Duodenal mucosa (tissue), 2 donors: ENCODE measurements at regions not wholly inside any gene's neighbourhood (a gene's known extent, or its start where the extent isn't known, plus 50 kb on each side); places are given as distances from the start of the nearest gene placed in this dataset.
"Not testable (repeated sequence)": the region's sequence is repeated elsewhere in the genome, so short reads cannot be mapped to it uniquely, and the experiment has no call there.

ENCODE experiments used
- H3K27ac ChIP-seq: one replicate; pipeline ENCODE4 v1.7.0; 2013; ENCODE audit warnings: low read depth, low read length
- H3K27me3 ChIP-seq, 2 donors: one replicate each; pipeline ENCODE4 v1.7.0; 2013; ENCODE audit warnings: low read length in 2 of 2, control low read depth in 1 of 2; ENCODE audit not compliant: insufficient read depth in 2 of 2, control insufficient read depth in 1 of 2
- H3K36me3 ChIP-seq, 2 donors: one replicate each; pipeline ENCODE4 v1.7.0; 2013; ENCODE audit warnings: low read length in 2 of 2, control low read depth in 1 of 2; ENCODE audit not compliant: insufficient read depth in 2 of 2, control insufficient read depth in 1 of 2
- H3K4me1 ChIP-seq, 2 donors: one replicate each; pipeline ENCODE4 v1.7.0; 2013; ENCODE audit warnings: low read length in 2 of 2, control low read depth in 1 of 2; ENCODE audit not compliant: insufficient read depth in 2 of 2, control insufficient read depth in 1 of 2
- H3K4me3 ChIP-seq, 2 donors: one replicate each; pipeline ENCODE4 v1.7.0; 2013; ENCODE audit warnings: low read length in 2 of 2, low read depth in 1 of 2
- H3K9ac ChIP-seq, 2 donors: one replicate each; pipeline ENCODE4 v1.7.0; 2013; ENCODE audit warnings: low read length in 2 of 2, low read depth in 1 of 2
- H3K9me3 ChIP-seq, 2 donors: one replicate each; pipeline ENCODE4 v1.7.0; 2013; ENCODE audit warnings: low read length in 2 of 2, control low read depth in 1 of 2; ENCODE audit not compliant: control insufficient read depth in 1 of 2

DNA sequence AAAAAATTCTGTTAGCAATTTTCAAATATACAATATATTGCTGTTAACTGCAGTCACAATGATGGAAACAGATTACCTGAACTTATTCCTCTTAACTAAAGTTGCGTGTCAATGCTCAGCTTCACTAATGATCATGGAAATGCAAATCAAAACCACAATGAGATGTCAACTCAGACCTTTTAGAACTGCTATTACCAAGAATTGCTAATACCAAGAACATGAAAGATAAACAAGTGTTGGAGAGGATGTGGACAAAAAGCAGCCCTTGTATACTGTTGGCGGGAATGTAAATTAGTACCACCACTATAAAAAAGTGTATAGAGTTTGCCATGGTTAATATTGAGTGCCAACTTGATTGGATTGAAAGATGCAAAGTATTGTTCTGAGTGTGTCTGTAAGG, 1409.7 kb upstream of the CDH18 start:
- Histone ChIP-seq H3K36me3 (no peaks in the 10 kb centered on the region), H3K9ac (no peak overlapping the region), H3K27me3 (no peaks in the 10 kb centered on the region), H3K9me3 (no peaks in the 10 kb centered on the region), H3K4me1 (no peaks in the 10 kb centered on the region), H3K27ac (no peak overlapping the region), H3K4me3 (no peak overlapping the region)

DNA sequence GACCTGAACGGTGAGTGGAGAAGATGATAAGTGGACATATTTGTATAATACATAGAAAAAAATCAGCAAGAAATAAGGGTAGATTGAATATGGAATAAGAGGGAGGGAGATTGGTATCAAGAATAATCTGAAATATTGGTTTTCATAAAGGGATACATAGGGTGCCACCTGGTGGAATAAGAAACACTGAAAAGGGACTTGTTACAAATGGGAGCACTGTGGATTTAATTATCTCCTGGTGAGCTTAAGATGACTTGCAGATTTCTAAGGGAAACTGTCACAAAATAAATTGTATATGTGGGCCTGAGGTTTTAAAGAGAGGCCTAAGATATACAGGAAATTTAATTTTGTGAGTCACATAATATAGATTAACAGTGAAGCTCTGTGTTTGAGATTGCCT, 1403.5 kb upstream of the CDH18 start:
- Histone ChIP-seq H3K4me3 (no peak overlapping the region), H3K9me3 (no peaks in the 10 kb centered on the region), H3K27me3 (no peaks in the 10 kb centered on the region), H3K9ac (no peak overlapping the region), H3K4me1 (no peaks in the 10 kb centered on the region), H3K36me3 (no peaks in the 10 kb centered on the region), H3K27ac (no peak overlapping the region)

DNA sequence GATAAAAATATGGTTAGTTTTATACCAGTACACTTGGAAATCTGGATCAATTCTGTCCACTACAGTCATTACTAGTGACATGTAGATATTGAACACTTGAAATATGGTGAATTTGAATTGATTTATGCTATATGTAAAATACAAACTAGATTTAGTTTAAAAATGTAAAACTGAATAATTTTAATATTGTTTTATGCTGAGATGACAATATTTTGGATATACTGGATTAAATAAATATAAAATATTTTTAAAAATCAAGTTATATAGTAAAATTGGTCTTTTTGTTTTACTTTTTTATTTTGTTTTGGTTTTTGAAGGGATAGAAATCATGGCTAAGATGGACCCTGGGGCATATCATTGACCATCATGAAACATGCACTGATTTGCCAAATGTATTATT, 1372.8 kb upstream of the CDH18 start:
- H3K27me3 ChIP-seq, H3K27ac ChIP-seq, H3K4me1 ChIP-seq, H3K36me3 ChIP-seq, H3K9me3 ChIP-seq, H3K4me3 ChIP-seq, H3K9ac ChIP-seq: not testable (repeated sequence)

DNA sequence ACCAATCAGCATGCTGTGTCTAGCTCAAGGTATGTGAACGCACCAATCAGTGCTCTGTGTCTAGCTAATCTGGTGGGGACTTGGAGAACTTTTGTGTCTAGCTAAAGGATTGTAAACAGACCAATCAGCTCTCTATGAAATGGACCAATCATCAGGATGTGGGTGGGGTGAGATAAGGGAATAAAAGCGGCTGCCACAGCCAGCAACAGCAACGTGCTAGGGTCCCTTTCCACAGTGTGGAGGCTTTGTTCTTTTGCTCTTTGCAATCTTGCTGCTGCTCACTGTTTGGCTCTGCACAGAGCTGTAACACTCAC, 1353.9 kb upstream of the CDH18 start:
- H3K4me3 ChIP-seq = not testable (repeated sequence)

DNA sequence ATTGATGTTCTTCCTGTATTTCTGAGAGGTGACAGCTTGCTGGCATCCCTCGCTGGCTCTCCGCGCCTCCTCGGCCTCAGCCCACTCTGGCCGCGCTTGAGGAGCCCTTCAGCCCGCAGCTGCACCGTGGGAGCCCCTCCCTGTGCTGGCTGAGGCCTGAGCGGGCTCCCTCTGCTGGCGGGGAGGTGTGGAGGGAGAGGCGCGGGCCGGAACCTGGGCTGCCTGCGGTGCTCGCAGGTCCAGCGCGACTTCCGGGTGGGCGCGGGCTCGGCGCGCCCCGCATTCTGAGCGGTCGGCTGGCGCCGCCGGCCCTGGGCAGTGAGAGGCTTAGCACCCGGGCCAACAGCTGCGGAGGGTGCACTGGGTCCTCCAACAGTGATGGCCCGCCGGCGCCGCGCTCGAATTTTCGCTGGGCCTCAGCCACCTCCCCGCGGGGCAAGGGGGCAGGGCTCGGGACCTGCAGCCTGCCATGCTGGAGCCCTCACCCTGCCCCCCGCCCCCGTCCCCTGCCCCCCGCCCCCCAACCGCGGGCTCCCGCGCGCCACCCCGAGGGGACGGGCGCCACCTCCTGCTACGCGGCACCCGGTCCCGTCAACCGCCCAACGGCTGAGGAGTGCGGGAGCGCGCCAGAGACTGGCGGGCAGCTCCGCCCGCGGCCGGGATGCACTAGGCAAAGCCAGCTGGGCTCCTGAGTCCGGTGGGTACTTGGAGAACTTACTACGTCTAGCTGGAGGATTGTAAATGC, 1353.4 kb upstream of the CDH18 start:
- not testable (repeated sequence) for H3K9me3 ChIP-seq, H3K4me1 ChIP-seq, H3K27me3 ChIP-seq, H3K27ac ChIP-seq, H3K9ac ChIP-seq, H3K4me3 ChIP-seq, H3K36me3 ChIP-seq

More for the DNA sequence above, 1353.9 kb upstream of the CDH18 start:
- H3K36me3 ChIP-seq, H3K27ac ChIP-seq, H3K4me1 ChIP-seq, H3K27me3 ChIP-seq, H3K9ac ChIP-seq, H3K9me3 ChIP-seq: not testable (repeated sequence)

DNA sequence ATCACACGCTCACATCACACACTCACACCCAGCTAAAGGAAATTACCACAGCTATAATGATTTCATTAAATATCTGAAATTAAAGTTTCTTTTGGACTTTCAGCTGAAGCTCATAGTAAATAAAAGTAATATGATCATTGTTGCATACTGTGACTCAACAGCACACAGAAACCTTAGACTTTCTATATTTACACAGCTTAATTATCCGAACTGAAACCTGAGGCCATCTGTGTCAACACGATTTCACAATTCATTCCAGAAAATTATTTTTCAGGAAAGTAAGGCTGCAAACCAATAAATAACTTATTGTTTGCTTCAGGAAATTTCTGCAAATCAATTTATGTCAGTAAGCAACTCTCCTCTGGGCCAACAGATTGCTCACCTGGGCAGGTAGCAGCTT, 1352.2 kb upstream of the CDH18 start:
- H3K4me1 ChIP-seq = not testable (repeated sequence)

DNA sequence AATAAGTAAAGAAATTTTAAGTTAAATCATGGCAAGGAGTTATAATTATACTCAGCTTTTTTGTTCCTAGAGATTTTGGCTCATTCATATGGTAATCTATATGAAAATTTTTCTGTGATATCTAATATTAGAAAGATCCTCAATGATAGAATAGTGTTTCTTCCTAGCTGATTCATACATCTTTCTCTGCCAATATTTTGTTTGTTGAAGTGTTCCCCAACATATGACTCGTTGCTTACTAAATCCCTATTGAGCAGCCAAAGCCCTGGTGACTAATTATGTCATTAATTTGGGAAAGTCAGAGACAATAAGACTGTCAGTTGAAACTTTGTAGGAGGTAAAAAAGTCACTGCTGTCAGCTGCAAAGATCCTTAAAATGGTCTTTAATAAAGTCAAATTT, 1348.5 kb upstream of the CDH18 start:
- not testable (repeated sequence) for H3K4me1 ChIP-seq, H3K4me3 ChIP-seq, H3K9me3 ChIP-seq, H3K36me3 ChIP-seq, H3K9ac ChIP-seq, H3K27ac ChIP-seq, H3K27me3 ChIP-seq

More for the DNA sequence above, 1352.2 kb upstream of the CDH18 start:
- H3K36me3 ChIP-seq, H3K27me3 ChIP-seq, H3K9ac ChIP-seq, H3K27ac ChIP-seq, H3K9me3 ChIP-seq, H3K4me3 ChIP-seq: not testable (repeated sequence)

DNA sequence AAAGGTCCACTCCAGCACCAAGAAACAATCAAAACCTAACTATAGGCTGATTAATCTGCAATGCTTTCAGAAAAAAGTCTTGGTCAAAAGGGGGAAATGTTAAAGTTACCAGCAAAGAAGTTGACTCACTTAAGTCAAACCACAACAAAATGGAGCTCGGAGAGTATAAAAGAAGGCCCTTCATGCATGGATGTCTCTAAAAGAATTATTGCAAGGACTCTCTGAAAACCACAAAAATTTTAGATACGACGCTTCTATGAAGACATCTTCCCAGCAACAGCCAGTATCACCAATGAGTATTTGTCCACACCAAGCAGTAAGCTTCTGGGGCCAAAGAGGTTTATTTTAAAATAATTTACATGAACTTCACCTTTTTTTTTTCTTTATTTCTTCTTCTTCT, 1327.4 kb upstream of the CDH18 start:
- not testable (repeated sequence) for H3K4me1 ChIP-seq, H3K27ac ChIP-seq, H3K9ac ChIP-seq, H3K4me3 ChIP-seq, H3K9me3 ChIP-seq, H3K27me3 ChIP-seq, H3K36me3 ChIP-seq

DNA sequence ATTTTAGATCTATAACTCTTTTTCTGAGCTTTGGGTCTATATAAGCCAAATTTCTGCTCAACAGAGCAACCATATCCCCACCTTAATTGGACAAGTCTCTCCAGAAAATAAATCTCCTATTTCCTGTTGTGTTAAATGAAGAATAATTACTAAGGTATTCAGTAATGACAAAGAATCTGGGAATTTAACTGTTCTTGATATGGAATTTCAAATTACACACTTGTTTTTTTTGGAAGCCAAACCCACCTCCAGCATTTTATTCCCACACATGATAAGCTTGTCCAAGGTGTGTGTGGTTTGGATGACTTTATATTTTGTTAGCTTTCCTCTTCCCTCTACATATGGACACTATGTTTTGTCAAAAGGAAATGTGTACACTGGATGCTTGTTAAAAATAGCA, 1313.2 kb upstream of the CDH18 start:
- H3K36me3 ChIP-seq, H3K27ac ChIP-seq, H3K4me3 ChIP-seq, H3K9ac ChIP-seq, H3K4me1 ChIP-seq, H3K27me3 ChIP-seq, H3K9me3 ChIP-seq: not testable (repeated sequence)

DNA sequence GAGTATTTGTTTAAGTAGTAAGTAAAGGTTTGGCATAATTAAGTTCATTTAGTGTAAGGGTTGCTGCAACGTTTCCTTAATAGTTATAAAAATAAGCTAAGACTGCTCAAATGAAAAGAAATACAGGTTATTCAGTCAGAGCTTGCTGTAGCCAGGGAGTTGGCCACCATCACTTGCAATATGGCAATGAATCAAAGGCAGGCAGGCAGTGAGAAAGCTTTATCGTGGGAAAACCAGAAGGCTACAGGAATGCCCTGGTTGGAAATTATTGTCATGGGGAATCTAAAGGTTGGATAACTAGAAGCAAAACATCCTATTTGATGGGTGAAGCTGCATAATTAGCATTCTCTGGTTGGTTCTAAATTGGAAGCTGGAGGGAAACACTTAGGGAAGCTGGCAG, 1286.4 kb upstream of the CDH18 start:
- H3K4me1 ChIP-seq, H3K4me3 ChIP-seq, H3K27ac ChIP-seq, H3K36me3 ChIP-seq, H3K27me3 ChIP-seq, H3K9ac ChIP-seq, H3K9me3 ChIP-seq: not testable (repeated sequence)

DNA sequence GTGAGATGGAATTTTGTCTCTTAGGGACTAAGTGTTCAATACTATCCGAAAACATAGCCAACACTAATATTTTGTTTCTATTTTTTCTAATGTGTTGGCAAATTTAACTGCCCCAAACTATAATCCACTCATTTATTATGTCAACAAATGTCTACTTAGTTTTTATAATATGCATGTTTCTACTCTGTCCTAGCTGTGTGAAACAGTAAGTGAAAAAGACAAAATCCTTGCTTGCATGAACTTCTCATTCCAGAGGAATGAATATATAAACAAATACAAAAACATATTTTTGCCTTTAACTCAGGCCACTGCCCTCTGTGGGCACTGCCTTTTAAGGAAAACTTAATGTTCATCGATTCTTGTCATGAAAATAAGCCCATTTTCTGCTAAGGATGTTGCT, 1275.4 kb upstream of the CDH18 start:
- Histone ChIP-seq H3K27ac (no peak overlapping the region), H3K9ac (no peak overlapping the region), H3K36me3 (no peaks in the 10 kb centered on the region), H3K4me3 (no peak overlapping the region), H3K27me3 (no peaks in the 10 kb centered on the region), H3K4me1 (no peaks in the 10 kb centered on the region), H3K9me3 (peaks cover 0 to 5% of the 10 kb centered on the region in 2 donors)
